ENCODE measurements at regions not wholly inside any gene's neighbourhood (a gene's known extent, or its start where the extent isn't known, plus 50 kb on each side); places are given as distances from the start of the nearest gene placed in this dataset.
"Not testable (repeated sequence)": the region's sequence is repeated elsewhere in the genome, so short reads cannot be mapped to it uniquely, and the experiment has no call there.

DNA sequence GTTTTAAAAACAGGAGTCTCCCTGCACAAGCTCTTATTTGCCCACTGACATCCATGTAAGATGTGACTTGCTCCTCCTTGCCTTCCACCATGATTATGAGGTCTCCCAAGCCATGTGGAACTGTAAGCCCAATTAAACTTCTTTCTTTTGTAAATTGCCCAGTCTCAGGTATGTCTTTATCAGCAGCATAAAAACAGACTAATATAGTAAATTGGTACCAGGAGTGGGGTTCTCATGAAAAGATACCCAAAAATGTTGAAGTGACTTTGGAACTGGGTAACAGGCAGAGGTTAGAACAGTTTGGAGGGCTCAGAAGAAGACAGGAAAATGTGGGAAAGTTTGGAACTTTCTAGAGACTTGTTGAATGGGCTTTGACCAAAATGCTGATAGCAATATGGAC lies 995.9 kb upstream of the USP15 start:
- TF ChIP-seq, protein P1, sequence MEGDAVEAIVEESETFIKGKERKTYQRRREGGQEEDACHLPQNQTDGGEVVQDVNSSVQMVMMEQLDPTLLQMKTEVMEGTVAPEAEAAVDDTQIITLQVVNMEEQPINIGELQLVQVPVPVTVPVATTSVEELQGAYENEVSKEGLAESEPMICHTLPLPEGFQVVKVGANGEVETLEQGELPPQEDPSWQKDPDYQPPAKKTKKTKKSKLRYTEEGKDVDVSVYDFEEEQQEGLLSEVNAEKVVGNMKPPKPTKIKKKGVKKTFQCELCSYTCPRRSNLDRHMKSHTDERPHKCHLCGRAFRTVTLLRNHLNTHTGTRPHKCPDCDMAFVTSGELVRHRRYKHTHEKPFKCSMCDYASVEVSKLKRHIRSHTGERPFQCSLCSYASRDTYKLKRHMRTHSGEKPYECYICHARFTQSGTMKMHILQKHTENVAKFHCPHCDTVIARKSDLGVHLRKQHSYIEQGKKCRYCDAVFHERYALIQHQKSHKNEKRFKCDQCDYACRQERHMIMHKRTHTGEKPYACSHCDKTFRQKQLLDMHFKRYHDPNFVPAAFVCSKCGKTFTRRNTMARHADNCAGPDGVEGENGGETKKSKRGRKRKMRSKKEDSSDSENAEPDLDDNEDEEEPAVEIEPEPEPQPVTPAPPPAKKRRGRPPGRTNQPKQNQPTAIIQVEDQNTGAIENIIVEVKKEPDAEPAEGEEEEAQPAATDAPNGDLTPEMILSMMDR (IDR thresholded peaks at IDR 0.05 in 2 of 3, conservative IDR thresholded peaks at IDR 0.05 in 1 of 3; ENCODE audit: borderline replicate concordance in 1 of 3, insufficient read depth in 1 of 3, low read depth in 2 of 3, low read length in 2 of 3) = not testable (repeated sequence)
- not testable (repeated sequence) for TF ChIP-seq RAD21 (IDR thresholded peaks at IDR 0.05; ENCODE audit: low read depth); POLR2AphosphoS5 (IDR thresholded peaks at IDR 0.05; ENCODE audit: low read depth, low read length)
